H1 (cell line): ENCODE measurements at regions not wholly inside any gene's neighbourhood (a gene's known extent, or its start where the extent isn't known, plus 50 kb on each side); places are given as distances from the start of the nearest gene placed in this dataset.

Source experiments
- HDAC6 ChIP-seq: IDR thresholded peaks from one replicate; pipeline ENCODE4 v1.7.1; 2012; ENCODE audit warnings: low read depth, mild to moderate bottlenecking, inconsistent platforms, low read length, moderate library complexity
- SIX5 ChIP-seq: IDR thresholded peaks from 2 replicates; pipeline ENCODE4 v1.6.1; 2011; ENCODE audit warnings: mild to moderate bottlenecking, low read depth, low read length
- TF ChIP-seq, protein P1 (sequence below): IDR thresholded peaks from 2 replicates; pipeline ENCODE4 v1.6.1; 2012; ENCODE audit warnings: low read length, inconsistent platforms

DNA sequence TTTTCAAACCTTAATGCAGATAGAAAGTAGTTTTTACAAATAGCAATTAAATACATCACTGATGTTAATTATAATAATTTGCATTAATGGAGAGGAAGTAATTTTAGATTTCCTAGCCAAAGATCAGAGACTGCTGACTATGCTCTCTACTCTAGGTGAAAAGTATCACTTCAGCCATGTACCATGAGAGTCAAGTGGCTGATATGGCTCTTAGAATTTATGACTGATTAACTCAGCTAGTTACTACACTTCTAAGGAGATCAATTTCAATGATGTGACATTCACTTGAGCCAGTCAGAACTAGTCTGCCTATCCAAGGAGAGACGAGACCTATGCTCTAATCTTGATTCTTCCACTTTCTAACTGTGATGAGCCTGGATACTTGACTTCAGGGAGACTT lies 405.7 kb upstream of the RORA start (continued):
- TF ChIP-seq HDAC6 (no peak), SIX5 (no peak)
- TF ChIP-seq, protein P1, sequence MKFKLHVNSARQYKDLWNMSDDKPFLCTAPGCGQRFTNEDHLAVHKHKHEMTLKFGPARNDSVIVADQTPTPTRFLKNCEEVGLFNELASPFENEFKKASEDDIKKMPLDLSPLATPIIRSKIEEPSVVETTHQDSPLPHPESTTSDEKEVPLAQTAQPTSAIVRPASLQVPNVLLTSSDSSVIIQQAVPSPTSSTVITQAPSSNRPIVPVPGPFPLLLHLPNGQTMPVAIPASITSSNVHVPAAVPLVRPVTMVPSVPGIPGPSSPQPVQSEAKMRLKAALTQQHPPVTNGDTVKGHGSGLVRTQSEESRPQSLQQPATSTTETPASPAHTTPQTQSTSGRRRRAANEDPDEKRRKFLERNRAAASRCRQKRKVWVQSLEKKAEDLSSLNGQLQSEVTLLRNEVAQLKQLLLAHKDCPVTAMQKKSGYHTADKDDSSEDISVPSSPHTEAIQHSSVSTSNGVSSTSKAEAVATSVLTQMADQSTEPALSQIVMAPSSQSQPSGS, result no peak
- TF ChIP-seq, all 59 proteins: peak for 0
